ENCODE measurements at regions not wholly inside any gene's neighbourhood (a gene's known extent, or its start where the extent isn't known, plus 50 kb on each side); places are given as distances from the start of the nearest gene placed in this dataset.

- DNase-seq (ENCODE audit: low read depth, low spot score) (no peak), FAIRE-seq (no peak)
- H4K20me1 ChIP-seq (replicated peaks; ENCODE audit: control insufficient read depth, extremely low read depth, insufficient read depth, low read length): no peaks in the 10 kb centered on the region
- no peak overlapping the region for H2AFZ ChIP-seq (ENCODE audit: low read depth, low read length)
- H3K9me3 ChIP-seq (replicated peaks; ENCODE audit: control insufficient read depth, insufficient read depth, low read length): no peaks in the 10 kb centered on the region
- H3K4me1 ChIP-seq (ENCODE audit: control insufficient read depth, extremely low read depth, insufficient read depth, low read length): no peaks in the 10 kb centered on the region
- no peak overlapping the region for H3K4me3 ChIP-seq (replicated peaks in 1 of 3; ENCODE audit: insufficient read depth in 1 of 3, low read depth in 1 of 3, low read length in 3 of 3)
- CTCF ChIA-PET: no interaction called here
- no TSS peak for BruUV-seq (replicated peaks)
- no peaks in the 10 kb centered on the region for H3K79me2 ChIP-seq (ENCODE audit: control insufficient read depth, insufficient read depth, low read length)
- no peaks in the 10 kb centered on the region for H3K9me1 ChIP-seq (replicated peaks; ENCODE audit: control insufficient read depth, extremely low read depth, insufficient read depth, low read length)
- TF ChIP-seq FOS (IDR thresholded peaks at IDR 0.05; ENCODE audit: borderline replicate concordance, insufficient read depth, low read length) (no peak), POLR2A (IDR thresholded peaks at IDR 0.05; ENCODE audit: low read depth, low read length) (no peak), POLR2AphosphoS5 (IDR thresholded peaks at IDR 0.05; ENCODE audit: insufficient read depth, low read depth, low read length) (no peak), GATA2 (IDR thresholded peaks at IDR 0.05; ENCODE audit: insufficient read depth, insufficient read length, low read depth, low read length) (no peak), MYC (IDR thresholded peaks at IDR 0.05; ENCODE audit: low read depth, low read length) (no peak), CTCF (IDR thresholded peaks at IDR 0.05; ENCODE audit: extremely low read depth in 1 of 2, insufficient read depth in 1 of 2, low read depth in 1 of 2, low read length in 2 of 2) (no peak), MAX (IDR thresholded peaks at IDR 0.05; ENCODE audit: insufficient read depth, insufficient read length) (no peak), EZH2 (IDR thresholded peaks at IDR 0.05; ENCODE audit: borderline replicate concordance, low read depth, low read length, severe bottlenecking) (no peak), JUN (IDR thresholded peaks at IDR 0.05; ENCODE audit: borderline replicate concordance, insufficient read depth, insufficient read length, low read depth) (no peak)
- no peaks in the 10 kb centered on the region for H3K27me3 ChIP-seq (ENCODE audit: control insufficient read depth in 2 of 2, insufficient read depth in 2 of 2, low read length in 2 of 2)
- no peak overlapping the region for H3K9ac ChIP-seq (replicated peaks; ENCODE audit: extremely low read depth, insufficient read depth, low read length)
- H3K4me2 ChIP-seq (ENCODE audit: insufficient read depth, low read length): no peak overlapping the region
- intact Hi-C loops (cut with micrococcal nuclease): no loop called here
- no peaks in the 10 kb centered on the region for H3K36me3 ChIP-seq (ENCODE audit: control insufficient read depth in 2 of 2, extremely low read depth in 1 of 2, insufficient read depth in 2 of 2, low read length in 2 of 2)
- POLR2A ChIA-PET: no interaction called here
- dilution Hi-C loops (cut with MboI; ENCODE audit: extremely low pct_ligation_motif_present, low sequenced_read_pairs): no loop called here
- H3K27ac ChIP-seq (ENCODE audit: insufficient read depth, low read depth, low read length): no peak overlapping the region
These were observed 94.4 kb downstream of the SCN11A start for GRCh38 chr3:38957296-38957695.
